GM19025 (cell line): ENCODE measurements at regions not wholly inside any gene's neighbourhood (a gene's known extent, or its start where the extent isn't known, plus 50 kb on each side); places are given as distances from the start of the nearest gene placed in this dataset.

Experiments
- ATAC-seq: cut with Tn5 transposase; IDR thresholded peaks from one replicate; pipeline ENCODE4 v1.9.1; 2021; ENCODE audit warnings: mild to moderate bottlenecking, low read depth, moderate library complexity; ENCODE audit not compliant: unreplicated experiment

DNA sequence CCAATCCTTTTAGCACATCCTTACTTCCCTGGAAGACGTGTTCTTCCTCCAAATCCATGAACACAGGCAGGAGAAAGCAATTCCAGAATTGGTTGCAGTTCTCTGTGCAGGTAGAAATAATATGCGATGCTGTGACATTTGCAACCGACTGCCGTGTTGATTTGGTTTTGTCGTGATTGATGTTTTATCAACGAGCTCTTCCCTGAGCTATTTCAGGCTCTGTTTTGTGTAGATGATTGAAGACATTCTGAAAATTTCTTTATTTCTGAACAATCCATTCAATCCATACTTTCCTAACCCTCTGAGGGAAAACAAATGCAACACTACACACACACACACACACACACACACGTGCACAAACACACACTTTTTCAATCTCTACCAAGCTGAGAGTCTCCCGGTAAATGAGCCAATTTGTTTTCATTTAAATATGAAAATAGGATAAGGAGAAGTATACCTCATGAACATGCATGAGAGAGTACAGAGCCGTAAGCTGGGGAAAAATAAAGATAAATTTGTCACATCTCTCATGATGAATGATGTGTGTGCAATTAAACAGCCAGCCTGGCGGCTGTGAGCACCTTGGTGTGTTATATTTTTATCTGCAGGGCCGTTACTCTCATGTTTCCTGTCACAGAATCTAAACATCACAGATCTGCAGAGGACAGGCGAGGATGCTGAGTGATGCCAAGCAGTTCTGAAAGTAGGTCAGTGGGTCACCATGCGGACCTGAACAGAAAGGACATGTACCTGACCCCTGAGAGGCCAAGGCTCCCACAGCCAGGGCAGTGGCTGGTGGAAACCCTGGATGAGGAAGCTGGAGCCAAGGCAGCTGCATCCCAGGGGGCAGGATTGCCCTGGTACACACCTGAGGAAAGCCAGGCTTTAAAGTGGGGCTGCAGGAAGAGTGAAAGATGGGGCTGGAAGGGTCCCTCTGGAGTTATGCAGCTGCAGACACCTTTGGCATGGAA lies 64.8 kb downstream of the PDCL3 start:
- ATAC-seq = no peak

DNA sequence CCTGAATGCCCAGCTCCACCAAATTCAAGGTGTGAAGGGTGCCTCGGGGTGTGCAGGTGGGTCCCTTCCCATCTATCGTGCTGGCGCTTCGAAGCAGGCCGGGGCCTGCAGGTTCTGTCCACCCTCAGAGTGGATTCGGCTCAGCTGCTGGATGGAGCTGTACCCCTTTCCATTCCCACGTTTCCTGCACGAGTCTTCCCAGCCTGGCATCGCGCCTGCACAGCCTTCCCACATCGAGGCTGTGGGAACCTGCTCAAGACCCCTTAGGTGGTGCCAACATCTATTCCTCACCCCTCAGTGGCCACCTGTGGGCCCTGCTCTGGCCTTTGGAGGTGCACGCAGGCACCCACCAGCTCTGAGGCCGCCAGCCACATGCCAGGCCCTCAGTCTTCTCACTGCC lies 65.7 kb downstream of the PDCL3 start:
- ATAC-seq = no peak

DNA sequence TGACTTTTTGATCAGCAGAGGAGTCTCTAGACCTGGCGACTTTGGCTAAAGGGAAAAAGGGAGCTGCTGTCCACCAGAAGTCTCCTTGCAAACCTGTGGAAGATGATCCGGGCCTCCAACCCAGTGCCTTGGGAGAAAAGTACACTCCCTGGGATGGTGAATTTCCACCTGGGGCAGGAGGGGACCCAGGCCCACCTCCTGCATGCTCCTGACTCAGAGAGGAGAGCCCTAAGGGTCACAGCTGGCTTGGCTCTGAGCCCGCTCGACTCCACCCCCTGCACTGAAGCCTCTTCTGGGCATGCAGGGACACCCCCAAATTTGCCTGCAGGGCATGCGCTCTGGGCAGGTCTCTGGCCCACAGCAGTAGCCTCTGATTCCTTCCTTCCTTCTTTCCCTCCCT lies 66.5 kb downstream of the PDCL3 start:
- peak; percentile 55 for ATAC-seq

DNA sequence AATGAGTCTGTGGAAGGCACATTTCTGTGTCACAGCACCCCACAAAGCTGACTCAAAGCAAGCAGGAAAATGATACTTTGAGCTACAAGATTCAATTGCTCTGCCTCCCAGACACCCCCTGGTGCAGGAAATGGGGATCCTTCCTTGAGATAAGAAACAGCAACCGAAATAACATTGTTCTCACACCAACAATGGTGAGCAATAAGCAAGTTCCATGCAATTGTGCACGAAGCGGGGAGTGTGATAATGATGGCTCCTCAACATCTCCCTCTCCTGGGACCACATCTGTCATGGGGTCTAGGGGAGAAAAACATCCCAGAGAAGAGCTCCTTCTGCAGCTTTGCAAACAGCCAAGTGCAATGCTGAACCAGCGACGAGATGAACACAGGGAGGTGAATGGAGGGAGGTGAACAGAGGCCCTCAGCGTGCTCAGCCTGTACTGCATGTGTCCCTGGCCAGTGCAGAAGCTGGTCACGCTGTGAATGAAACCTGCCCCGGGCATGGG lies 67.7 kb downstream of the PDCL3 start:
- no peak for ATAC-seq

DNA sequence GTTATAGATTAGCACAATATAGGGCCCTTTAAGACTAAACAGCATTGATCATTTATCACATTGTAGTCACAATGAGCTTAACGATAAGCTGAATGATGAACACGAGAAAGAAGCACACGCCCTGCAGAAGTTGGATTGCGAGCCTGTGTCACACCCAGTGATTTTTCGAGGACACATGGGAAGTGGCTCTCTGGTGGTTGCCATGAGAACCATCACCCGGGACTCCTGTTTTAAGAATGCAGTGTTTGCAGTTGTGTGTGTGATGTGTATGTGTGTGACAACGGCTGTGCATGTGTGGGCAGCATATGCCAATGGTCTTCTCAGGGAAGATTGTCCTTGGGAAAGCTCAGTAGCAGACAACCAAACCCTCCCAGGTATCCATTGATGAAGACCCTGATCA lies 69.2 kb downstream of the PDCL3 start:
- no peak for ATAC-seq

DNA sequence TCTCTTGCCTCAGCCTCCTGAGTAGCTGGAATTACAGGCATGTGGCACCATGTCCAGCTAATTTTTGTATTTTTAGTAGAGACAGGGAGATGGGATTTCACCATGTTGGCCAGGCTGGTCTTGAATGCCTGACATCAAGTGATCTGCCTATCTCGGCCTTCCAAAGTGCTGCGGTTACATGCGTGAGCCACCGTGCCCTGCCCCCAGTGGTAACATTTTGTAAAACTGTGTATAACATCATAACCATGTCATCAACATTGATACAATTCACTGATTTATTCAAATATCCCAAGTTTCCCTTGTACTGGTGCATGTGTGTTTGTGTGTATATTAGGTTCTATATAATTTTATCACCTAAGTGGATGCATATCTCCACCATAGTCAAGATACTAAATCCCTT lies 70.0 kb downstream of the PDCL3 start:
- no peak for ATAC-seq

DNA sequence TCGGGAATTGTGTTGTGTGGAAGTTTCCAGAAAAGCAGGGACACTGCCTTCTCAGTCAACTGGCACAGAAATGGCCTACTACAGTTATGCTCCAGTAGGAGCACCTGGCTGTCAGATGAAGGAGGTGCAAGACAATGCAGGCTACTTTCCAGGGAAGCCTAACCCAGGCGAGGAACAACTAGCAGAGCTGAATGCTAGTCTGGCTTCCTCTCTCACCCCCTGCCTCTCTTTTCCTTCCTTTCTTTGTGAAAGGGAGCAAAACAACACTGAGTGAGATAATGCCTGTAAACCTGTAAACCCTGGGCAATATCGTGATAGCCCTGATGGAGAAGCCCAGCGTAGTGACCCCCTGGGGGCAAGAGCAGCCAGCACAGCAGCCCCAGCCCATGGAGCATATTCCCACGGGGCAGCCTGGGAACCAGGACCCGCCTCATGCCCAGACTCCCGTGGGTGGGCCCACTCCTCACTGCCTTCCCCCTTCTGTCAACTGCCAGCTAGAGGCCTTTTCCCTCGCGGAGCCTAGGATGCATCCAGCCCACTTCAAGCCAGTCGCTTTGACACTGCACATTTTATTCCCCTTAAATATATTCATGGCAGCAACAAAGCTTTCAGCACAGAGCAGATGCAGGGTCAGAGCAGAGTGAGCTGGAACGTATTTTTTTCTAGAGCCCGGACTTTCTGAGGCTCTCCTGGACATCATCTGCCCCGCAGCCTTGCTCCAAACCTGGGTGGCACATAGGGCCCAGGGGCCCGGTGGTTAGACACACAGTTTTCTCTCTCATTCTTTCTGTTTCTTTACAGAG lies 77.0 kb downstream of the PDCL3 start:
- ATAC-seq = no peak

DNA sequence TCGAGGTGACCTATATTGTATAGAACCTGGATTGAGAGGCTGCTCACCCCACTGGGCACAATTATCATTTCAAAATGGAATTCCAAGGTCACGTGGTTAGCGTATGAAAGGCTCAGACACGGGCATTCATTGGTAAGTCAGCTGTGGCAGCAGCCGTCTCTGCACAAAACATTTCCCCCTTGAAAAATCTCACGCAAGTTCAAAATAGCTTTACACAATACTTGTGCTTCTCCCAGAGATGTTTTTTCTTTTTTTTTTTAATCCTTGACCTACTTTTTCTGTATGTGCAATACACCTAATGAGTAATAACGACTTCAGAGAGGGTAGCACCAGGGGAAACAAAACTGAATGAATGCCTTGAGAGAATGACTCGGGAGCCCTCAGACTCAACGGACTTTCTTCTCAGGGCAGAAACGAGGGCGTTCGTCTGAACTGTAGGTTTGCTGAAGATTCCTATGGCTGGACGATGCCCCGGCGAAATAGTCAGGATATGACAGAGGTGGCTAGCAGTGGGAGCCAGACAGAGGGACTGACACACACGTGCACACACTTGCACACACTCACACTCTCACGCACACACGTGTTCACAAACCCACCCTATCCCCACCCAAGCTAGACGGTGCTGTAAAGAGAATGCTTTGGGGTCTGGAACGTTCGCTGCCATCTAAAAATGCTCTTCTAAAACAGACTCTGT lies 77.8 kb downstream of the PDCL3 start:
- ATAC-seq = no peak

DNA sequence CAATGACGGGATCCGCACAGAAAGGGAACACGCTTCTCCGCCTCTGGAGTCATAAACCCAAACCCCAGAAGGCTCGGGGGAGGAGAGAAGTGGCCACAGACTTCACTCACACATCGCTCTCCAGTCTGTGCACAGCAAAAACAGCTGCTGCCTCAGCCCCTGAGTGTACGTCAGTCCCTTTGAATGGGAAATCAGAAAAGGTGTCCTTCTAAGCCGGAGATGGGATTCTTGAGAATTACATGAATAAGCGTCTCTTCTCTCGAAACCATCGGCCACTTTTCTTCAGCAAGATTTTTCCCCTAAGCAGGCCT lies 78.3 kb downstream of the PDCL3 start:
- ATAC-seq = no peak

DNA sequence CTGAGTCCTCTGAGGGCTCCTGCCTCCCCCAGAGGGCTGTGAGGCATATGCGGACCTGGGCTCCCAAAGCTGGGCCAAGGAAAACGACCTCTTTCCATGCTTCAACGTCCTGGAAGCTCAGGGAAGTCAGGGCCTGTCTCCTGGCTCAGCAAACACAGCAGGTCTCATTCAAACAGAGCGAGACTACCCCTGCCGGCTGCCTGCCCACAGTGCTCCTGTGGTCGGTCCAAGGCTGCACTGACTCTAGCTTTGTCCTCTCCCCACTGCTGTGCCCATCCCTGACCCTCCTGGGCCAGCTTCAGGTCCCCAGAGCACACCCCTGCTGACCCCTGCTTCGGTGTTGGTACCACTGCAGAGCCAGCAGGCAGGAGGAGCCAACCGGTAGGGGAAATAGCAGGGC lies 79.6 kb downstream of the PDCL3 start:
- ATAC-seq = no peak

DNA sequence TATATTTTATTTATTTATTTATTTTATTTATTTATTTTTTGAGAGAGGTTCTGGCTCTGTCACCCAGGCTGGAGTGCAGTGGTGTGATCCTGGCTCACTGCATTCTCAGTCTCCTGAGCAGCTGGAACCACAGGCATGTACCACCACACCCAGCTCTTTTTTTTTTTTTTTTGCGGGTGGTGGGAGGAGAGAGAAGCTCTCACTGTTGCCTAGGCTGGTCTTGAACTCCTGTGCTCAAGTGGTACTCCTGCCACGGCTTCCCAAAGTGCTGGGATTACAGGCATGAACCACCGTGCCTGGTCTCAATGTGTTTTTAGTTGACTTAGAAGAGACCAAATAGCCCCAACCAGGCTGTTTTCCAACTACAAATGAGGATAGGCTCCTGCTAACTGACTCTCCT lies 80.7 kb downstream of the PDCL3 start:
- no peak for ATAC-seq

DNA sequence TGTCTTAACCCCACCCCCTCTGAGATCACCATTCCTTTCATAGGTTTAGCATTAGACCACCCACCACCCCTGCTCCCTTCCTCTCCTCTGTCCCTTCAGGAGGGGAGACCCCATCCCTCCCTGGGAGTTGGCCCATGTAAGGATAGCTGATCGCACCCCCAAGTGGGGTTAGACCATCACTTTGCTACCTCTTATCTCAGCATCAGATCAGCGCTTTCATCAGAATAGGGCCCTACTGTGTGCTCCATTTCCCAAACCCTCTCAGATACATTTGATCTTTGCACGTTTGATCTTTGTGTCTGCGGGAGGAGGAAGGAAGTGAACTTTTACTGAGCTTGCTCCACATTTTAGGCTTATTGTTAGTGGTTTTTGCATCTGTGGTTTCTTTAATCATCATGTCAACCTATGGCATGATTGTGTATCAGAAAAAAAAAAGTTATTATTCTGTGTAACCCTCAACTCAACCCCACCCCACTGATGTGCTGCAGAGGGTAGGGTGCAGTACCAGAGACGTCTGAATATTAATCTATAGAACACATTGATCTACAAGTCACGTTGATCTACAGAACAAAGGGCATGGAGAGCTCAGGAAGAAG lies 81.2 kb downstream of the PDCL3 start:
- no peak for ATAC-seq

DNA sequence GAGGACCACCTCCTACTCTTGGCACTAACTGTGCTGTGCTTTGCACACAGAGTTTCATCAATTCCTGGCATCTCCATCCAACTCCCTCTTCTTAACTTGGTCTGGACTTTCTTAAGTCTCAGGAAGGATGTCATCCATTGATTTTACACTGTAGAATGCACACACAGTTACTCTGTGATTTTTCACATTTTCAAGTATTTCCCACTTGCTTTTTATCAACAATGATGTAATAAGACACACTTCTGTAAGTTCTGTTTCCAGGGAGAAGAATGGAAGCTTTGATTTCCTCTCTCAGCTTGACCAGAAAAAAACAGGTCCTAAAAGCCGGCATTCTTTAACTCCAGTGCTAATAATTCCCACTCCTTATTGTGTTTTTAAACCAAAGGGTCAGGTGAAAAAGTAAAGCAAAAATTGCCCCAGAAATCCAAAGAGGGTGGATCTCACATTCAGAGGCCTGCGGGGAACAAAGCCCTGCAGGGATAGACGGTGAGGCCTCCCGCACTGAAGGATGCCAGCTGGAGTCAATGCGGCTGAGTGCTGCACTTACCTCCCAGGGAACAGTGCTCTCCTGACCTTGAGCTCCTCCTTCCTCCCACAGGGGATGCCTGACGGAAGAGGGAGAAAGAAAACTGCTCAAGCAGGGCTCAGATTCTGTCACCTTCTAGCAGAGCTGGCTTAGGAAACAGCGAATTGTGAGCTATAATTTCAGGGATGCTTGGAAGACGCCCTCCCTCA lies 83.1 kb downstream of the PDCL3 start:
- ATAC-seq = no peak

DNA sequence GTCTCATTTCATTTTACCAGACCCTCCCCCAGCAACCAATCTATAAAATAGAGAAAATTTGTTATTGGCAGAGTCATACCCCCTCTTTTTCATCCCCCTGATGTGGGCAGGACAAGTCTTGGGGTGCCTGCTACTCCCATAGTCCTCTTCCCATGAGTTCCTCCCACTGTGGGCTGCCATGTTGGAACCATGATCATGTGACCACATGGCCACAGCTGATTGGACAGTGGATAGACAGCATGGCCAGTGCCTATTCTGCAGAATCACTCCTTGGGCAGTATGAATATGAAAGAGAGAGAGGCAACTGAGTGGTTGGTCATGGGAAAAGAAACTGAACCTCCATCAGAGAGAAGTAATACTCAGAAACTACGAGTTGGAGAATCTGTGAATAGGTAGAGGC lies 84.9 kb downstream of the PDCL3 start:
- ATAC-seq = no peak

DNA sequence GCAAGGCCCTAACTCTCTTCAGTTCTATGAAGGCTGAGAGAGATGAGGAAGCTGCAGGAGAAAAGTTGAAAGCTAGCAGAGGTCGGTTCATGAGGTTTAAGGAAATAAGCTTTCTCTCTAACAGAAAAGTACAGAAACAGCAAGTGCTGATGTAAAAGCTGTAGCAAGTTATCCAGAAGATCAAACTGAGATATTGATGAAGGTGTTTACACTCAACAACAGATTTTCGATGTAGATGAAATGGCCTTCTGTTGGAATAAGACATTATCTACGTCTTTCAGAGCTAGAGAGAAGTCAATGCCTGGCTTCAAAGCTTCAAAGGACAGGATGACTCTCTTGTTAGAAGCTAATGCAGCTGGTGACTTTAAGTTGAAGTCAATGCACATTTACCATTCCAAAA lies 87.4 kb downstream of the PDCL3 start:
- ATAC-seq = no peak

DNA sequence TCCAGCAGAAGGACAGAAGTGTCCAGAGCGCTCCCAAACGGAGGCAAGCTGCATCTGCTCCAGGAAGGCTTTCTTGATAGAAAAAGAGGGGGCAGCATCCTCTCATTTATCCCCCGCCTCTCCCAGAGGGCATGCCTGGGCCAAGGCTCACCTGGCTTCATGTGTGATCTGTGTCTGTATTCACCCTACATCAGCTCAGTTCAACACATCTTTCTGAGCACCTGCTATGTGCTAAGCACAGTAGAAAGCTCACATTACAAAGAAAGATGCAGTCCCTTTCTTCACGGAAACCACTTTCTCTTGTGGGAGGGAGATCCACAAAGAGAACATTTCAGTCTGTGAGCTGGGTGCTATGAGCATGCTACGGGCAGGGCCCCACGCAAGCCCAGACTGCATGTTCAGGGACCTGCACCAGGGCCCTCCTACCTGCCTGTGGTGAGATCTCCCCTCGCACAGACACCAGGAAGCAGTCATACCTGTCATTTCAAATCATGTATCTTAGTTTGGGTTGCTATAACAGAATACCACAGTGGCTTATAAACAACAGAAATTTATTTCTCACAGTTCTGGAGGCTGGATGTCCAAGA lies 90.7 kb downstream of the PDCL3 start:
- ATAC-seq = no peak

DNA sequence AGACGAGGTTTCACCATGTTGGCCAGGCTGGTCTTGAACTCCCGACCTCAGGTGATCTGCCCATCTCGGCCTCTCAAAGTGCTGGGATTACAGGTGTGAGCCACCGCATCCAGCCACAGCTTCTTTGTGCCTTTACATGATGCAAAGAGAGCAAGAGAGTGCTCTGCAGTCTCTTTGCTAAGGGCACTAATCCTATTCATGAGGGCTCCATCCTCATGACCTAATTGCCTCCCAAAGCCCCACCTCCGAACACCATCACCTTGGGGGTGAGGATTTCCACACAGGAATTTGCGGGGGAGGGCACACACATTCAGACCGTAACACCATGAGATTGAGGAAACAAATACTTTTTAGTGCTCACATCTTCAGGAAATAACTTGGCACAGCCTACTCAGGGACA lies 91.8 kb downstream of the PDCL3 start:
- ATAC-seq = no peak

DNA sequence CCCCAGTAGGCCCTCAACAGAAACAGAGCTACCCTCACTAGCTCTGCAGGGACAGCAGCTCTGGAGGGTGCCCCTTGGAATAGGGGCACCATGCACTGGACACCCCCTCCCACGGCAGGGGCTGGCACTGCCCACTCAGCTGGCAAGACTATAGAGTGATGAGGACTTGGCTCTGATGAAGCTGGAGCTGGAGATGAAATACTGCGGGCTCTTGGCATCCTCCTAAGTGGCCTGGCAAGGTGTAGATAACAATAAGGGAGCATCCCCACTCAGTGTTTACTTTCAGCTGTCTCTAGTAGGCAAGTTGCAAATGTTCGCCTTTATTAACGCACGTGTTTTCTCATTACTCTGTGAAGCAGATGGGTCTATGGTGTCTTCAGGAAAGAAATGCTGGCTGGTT lies 92.7 kb downstream of the PDCL3 start:
- no peak for ATAC-seq

DNA sequence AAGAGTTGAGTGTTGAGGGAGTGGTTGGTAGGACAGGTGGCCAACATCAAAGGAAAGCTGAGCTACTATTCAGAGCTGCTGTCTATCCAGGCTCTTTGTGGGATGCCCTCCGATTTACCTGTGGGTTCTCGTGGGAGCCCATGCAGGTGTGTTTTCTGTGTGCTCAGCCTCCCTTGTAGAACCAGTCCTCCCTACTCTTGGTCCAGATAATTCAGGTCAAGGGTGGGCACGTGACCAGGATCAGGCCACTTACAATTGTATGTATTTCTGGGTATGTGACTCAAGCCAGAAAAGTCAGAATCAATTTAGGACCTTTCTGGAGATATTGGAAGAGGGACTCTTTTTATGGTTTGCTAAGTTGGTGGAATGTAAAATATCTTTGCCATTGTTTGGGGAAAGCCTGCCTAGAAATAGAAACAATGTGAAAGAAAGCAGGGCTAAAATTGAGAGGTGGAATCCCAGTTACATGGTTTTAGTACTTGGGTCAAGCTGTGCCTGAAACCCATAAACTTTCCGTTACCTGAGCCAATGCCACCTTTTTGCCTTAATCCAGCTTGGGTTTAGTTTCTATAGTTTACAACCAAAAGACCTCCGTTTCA lies 93.2 kb downstream of the PDCL3 start:
- ATAC-seq = no peak
